ENCODE measurements at regions not wholly inside any gene's neighbourhood (a gene's known extent, or its start where the extent isn't known, plus 50 kb on each side); places are given as distances from the start of the nearest gene placed in this dataset.
"Not testable (repeated sequence)": the region's sequence is repeated elsewhere in the genome, so short reads cannot be mapped to it uniquely, and the experiment has no call there.

DNA sequence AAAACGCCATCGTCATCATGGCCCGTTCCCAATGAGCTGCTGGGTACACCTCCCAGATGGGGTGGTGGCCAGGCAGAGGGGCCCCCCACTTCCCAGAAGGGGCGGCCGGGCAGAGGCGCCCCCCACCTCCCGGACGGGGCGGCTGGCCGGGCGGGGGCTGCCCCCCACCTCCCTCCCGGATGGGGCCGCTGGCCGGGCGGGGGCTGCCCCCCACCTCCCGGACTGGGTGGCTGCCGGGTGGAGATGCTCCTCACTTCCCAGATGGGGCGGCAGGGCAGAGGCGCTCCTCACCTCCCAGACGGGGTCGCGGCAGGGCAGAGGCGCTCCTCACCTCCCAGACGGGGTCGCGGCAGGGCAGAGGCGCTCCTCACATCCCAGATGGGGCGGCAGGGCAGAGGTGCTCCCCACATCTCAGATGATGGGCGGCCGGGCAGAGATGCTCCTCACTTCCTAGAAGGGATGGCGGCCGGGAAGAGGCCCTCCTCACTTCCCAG is 215.4 kb upstream of the TBL1XR1 start:
- not testable (repeated sequence) for H3K36me3 Mint-ChIP-seq (ENCODE audit: insufficient read depth); ATAC-seq (replicated peaks); H3K4me3 Mint-ChIP-seq; H3K27ac Mint-ChIP-seq; H3K9me3 Mint-ChIP-seq; DNase-seq; H3K4me1 Mint-ChIP-seq (ENCODE audit: low read depth in 2 of 2); H3K27me3 Mint-ChIP-seq

DNA sequence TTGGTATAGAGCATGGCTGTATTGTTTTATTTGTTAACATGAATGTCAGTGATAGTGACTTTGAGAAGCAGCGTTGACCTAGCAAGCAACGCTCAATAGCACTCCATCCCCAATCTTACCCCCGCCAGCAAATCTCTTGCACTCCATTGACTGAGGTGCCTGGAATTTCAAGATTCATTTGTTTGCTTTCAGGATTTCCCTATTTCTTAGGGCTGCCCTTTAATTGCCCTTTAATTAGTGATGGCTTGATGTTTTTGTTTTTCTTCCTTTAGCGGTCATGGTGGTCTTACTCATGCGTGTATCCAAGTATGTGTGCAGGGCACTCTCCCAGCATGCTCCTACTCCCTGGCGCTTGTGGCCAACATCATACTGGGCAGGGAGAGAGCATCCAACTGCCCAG is 216.8 kb upstream of the TBL1XR1 start:
- ATAC-seq (replicated peaks) (no peak), DNase-seq (no peak)
- H3K9me3 Mint-ChIP-seq = no peaks in the 10 kb centered on the region
- no peak overlapping the region for H3K4me3 Mint-ChIP-seq
- no peak overlapping the region for H3K27ac Mint-ChIP-seq
- H3K36me3 Mint-ChIP-seq (ENCODE audit: insufficient read depth) = peaks cover 3% of the 10 kb centered on the region
- no peaks in the 10 kb centered on the region for H3K27me3 Mint-ChIP-seq
- H3K4me1 Mint-ChIP-seq (ENCODE audit: low read depth in 2 of 2) = peaks cover 6% of the 10 kb centered on the region in 2 donors

DNA sequence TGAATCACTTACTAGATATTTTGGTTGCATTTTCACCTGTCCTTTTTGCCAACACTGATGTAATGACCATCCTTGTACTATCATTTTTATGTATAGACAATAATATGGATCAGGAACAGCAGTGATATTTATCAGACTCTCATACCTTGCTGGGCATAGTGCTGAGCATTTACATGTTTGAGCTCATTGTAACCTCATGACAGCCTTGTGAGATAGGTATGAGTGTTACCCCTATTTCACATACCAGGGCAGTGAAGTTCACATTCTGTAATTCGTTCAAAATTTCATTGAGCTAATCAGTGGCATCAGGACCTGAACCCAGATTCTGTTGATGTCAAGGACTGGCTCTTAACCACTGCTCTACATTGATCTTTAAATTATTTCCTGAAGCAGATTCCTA is 221.5 kb upstream of the TBL1XR1 start:
- Mint-ChIP-seq H3K27ac (no peak overlapping the region), H3K4me3 (no peak overlapping the region), H3K27me3 (no peaks in the 10 kb centered on the region), H3K9me3 (no peaks in the 10 kb centered on the region), H3K36me3 (ENCODE audit: insufficient read depth) (no peaks in the 10 kb centered on the region), H3K4me1 (ENCODE audit: low read depth in 2 of 2) (peaks cover 6 to 9% of the 10 kb centered on the region in 2 donors)
- DNase-seq = no peak
- ATAC-seq (replicated peaks) = no peak

DNA sequence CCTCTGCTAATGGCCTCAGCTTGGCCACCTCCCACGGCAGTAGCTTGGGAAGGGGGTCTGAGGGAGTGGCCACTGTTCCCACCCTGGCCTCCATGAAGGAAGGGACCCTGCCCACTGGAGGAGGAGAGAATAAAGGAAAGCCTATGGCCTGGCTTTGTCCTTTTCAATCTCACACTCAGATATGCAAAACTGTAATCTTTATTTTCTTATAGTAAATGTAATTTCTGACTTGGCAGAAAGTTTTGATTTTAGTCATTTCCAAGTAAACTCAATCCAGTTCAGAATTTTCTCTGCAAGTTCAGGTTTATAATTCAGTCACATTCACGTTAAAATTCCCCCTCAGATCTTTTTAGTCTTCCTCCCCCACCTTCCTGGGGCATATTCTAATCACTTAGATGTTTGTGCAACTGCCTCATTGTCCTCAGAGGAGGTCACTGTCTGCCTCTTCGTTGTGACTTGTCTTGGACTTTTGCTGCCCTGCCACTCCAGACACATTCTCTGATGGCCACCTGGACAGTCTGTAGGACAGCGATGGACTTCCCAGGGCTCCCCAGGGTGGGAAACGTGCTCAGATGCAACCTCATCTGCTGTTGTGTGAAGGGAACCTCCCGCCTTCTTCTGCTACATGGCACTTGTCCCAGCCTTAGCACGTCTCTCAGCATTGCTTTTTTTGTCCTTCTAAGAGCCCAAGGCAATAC is 222.8 kb upstream of the TBL1XR1 start:
- Mint-ChIP-seq H3K27me3 (no peaks in the 10 kb centered on the region), H3K36me3 (ENCODE audit: insufficient read depth) (no peaks in the 10 kb centered on the region), H3K27ac (no peak overlapping the region), H3K4me1 (ENCODE audit: low read depth in 2 of 2) (peaks cover 6 to 9% of the 10 kb centered on the region in 2 donors), H3K4me3 (no peak overlapping the region), H3K9me3 (no peaks in the 10 kb centered on the region)
- ATAC-seq (replicated peaks) = no peak
- no peak for DNase-seq

DNA sequence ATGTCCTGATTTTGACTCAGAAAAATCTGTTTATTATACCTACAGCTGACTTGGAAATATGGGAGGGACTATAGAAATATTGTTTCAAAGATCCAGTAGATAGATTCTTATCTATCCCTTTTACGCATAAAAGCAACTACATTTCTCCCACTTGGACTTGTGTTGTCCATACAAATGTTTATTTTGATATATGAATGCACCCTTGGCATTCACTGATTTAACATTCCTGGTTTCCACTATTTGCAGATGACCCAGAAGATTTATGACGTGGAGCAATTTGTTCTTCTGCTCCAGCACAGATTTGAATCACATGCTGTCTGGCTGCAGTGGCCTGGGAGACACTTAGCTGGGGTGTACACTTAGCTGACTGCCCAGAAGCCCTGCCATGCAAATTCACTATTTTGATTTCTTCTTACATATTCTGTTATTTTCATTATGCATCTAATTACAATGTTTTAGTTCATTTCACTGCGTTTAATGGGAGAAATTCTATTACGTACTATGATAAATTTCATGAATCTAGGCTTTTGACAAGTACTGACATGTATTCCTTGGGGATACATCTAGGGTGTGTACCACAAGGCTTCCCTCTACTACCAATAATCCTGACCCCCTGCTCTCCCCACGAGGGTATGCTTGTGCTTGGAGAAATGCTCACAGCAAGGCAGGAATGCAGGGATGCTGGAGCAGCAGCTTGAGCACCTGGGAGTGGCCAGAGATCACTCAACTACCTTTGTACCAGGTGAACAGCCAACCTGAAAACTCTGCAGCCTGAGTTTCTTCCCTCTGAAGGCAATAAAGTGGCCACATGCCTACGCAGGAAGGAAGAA is 223.6 kb upstream of the TBL1XR1 start:
- Mint-ChIP-seq H3K36me3 (ENCODE audit: insufficient read depth) (no peaks in the 10 kb centered on the region), H3K4me3 (no peak overlapping the region), H3K9me3 (no peaks in the 10 kb centered on the region), H3K27me3 (no peaks in the 10 kb centered on the region), H3K27ac (no peak overlapping the region), H3K4me1 (ENCODE audit: low read depth in 2 of 2) (peaks cover 5 to 9% of the 10 kb centered on the region in 2 donors)
- DNase-seq (no peak), ATAC-seq (replicated peaks) (no peak)

DNA sequence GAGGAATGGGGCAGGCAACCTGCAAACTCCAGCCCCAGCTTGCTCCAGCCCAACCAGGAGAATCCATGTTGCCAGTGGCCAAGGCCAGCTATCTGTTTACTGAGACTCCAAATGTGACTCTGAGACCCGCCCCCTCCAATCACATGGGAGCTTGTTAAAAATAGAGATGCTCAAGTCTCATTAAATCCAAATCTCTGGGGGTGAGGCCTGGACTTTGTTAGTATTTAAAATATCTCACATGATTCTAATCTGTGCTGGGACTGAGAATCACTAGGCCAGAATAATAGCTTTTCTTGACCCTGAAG is 224.2 kb upstream of the TBL1XR1 start:
- Mint-ChIP-seq H3K4me1 (ENCODE audit: low read depth in 2 of 2) (peaks cover 6 to 11% of the 10 kb centered on the region in 2 donors), H3K27me3 (no peaks in the 10 kb centered on the region), H3K36me3 (ENCODE audit: insufficient read depth) (no peaks in the 10 kb centered on the region), H3K9me3 (no peaks in the 10 kb centered on the region), H3K27ac (peak overlapping the region in 1 of 2 donors; percentile 3), H3K4me3 (no peak overlapping the region)
- ATAC-seq (replicated peaks) = no peak
- no peak for DNase-seq

DNA sequence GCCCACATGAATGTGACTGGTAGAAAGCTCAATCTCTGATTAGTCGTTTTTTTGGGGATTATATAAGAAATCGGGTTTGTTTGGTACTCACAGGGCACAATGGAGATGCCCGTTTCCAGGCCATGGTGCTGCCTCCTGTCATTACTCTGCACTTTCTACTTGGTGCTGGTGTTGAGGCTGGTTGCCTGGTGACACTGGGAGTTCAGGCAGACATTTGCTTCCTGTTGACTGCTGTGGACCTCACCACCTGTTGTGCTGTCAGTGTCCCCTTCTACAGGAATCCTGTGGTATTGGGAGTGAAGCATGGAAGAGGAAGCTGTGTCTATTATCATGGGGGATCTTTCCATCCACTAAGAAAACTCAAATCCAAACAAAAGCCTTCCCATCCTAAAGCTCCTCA is 227.2 kb upstream of the TBL1XR1 start:
- H3K9me3 Mint-ChIP-seq = no peaks in the 10 kb centered on the region
- H3K4me1 Mint-ChIP-seq (ENCODE audit: low read depth in 2 of 2) = peaks cover 21 to 27% of the 10 kb centered on the region in 2 donors
- DNase-seq (no peak), ATAC-seq (replicated peaks) (no peak)
- H3K36me3 Mint-ChIP-seq (ENCODE audit: insufficient read depth) = peaks cover 4% of the 10 kb centered on the region
- no peak overlapping the region for H3K27ac Mint-ChIP-seq
- no peak overlapping the region for H3K4me3 Mint-ChIP-seq
- no peaks in the 10 kb centered on the region for H3K27me3 Mint-ChIP-seq

DNA sequence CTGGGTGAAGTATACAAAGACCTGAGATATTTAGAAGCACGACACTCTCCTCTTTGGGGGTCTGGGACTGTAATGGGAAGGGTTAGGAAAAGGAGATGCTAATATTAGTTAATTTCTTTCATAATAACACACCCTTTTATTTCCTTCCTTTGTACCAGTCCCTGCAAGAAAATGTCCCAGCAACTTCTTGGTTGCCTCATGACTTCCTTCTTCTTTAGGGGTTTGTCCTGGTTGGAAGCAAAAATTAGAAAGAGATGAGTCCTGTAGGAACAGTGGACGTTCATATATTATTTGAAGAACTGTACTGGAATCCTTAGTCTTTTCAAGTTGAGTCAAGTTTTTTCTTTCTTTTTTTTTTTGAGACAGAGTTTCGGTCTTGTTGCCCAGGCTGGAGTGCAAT is 227.8 kb upstream of the TBL1XR1 start:
- DNase-seq = no peak
- Mint-ChIP-seq H3K4me1 (ENCODE audit: low read depth in 2 of 2) (peaks cover 21 to 27% of the 10 kb centered on the region in 2 donors), H3K27me3 (no peaks in the 10 kb centered on the region), H3K4me3 (no peak overlapping the region), H3K36me3 (ENCODE audit: insufficient read depth) (peaks cover 4% of the 10 kb centered on the region), H3K27ac (no peak overlapping the region), H3K9me3 (no peaks in the 10 kb centered on the region)
- no peak for ATAC-seq (replicated peaks)

DNA sequence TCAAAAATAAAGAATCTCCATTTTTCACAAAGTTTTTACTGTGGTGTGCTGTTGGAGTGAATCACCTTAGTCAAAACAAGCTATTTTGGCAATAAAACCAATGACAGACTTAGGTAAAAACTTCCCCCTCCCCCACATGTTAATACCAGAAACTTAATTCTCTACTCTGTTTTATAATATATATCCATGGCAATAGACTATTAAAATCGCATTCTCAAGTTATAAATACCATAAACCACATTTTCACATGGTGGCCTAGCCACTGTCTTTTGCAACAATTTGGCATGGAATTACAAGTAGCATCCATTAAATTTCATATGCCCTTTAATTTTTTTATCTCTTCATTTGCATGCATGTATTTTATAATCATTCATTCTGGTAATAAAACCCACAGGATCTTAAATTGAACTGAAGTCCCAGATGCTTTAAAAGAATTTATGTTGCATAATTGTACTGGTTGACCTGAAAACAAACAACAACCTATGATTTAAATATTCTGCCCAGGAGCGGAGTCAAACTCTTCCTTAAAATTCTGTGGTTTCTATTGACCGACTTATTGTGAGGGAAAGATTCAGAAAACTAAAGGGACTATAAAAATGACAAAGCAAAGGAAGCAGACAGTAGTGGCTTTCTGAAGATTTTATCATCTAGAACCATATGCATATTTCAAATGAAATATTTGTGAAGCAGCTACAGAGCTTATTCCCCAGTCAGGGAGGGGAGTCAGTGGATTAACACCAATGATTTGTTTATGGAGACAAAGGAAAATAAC is 229.0 kb upstream of the TBL1XR1 start:
- H3K4me3 Mint-ChIP-seq = peak overlapping the region; percentile 65 to 70
- ATAC-seq (replicated peaks) (no peak), DNase-seq (no peak)
- peak overlapping the region; percentile 91 to 96 for H3K27ac Mint-ChIP-seq
- H3K9me3 Mint-ChIP-seq = no peaks in the 10 kb centered on the region
- no peaks in the 10 kb centered on the region for H3K27me3 Mint-ChIP-seq
- H3K4me1 Mint-ChIP-seq (ENCODE audit: low read depth in 2 of 2) = peaks cover 21 to 23% of the 10 kb centered on the region in 2 donors
- H3K36me3 Mint-ChIP-seq (ENCODE audit: insufficient read depth) = peaks cover 4% of the 10 kb centered on the region

DNA sequence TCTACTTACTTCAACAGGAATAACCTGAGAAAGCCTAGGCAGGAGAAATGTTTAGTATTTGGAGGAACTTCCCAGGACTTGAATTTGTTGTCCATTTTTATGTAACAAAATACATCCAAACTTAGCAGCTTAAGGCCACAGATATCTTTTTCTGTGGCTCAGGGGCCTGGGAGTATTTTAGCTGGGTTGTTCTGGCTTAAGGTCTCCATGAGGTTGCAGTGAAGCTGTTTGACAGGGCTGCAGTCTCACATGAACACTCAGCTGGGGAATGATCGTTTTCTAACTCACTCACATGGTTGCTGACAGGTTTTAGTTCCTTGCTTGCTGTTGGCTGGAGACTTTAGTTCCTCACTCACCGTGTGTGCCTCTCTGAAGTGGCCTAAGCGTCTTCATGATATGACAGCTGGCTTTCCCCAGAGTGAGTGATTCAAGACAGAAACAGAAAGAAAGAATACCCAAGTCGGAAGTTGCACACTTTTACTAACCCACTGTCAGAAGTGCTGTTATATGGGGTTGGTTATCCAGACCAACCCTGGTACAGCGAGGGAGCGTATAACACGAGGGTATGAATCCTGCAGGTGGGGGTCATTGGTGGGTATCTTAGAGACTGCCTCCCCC is 229.7 kb upstream of the TBL1XR1 start:
- ATAC-seq (replicated peaks) (peak; percentile 88), DNase-seq (peak; percentile 24 to 30 (median 26))
- Mint-ChIP-seq H3K36me3 (ENCODE audit: insufficient read depth) (peaks cover 4% of the 10 kb centered on the region), H3K27ac (peak overlapping the region; percentile 91 to 96), H3K27me3 (no peaks in the 10 kb centered on the region), H3K9me3 (no peaks in the 10 kb centered on the region), H3K4me1 (ENCODE audit: low read depth in 2 of 2) (peaks cover 18 to 20% of the 10 kb centered on the region in 2 donors), H3K4me3 (peak overlapping the region; percentile 65 to 70)

DNA sequence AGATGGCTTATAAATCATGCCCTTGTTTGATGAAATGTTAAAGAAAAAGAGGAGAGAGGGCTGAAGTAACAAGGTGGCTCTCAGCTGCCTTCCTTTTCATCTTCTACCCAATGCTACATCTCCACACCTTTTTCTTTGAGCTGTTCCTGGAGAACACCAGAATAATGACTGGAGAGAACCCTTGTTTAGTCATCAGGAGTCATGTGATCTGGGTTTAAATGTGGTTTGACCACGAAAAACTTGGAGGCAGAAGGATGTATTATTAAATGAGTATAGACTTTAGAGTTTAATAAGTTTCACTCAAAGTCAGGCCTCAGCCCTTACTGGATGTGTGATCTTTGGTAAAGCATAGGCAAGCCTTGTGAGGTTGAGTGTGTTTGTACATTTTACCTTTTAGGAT is 230.3 kb upstream of the TBL1XR1 start:
- Mint-ChIP-seq H3K27ac (peak overlapping the region; percentile 91 to 96), H3K4me3 (peak overlapping the region; percentile 65 to 70), H3K9me3 (no peaks in the 10 kb centered on the region), H3K36me3 (ENCODE audit: insufficient read depth) (peaks cover 4% of the 10 kb centered on the region), H3K4me1 (ENCODE audit: low read depth in 2 of 2) (peaks cover 16 to 18% of the 10 kb centered on the region in 2 donors), H3K27me3 (no peaks in the 10 kb centered on the region)
- DNase-seq (no peak), ATAC-seq (replicated peaks) (peak; percentile 34)

DNA sequence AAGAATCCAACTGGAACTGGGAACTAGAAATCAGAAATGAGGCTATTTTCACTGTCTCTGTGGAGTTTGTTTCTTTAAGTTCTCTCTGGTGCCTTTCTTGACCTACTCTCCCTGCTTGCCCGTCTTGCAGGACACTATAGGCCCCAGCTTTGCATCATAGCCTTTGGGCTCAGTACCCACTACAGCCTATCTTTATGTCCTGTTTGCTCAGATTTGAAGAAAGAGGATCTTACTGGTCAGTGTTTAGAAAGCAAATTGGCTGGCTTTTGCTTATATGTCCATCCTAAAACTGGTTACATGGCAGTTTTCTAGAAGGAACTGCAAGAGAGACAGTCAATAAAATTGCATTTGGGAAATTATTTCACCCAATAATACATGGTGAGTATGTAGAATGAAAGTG is 231.8 kb upstream of the TBL1XR1 start:
- Mint-ChIP-seq H3K36me3 (ENCODE audit: insufficient read depth) (peaks cover 7% of the 10 kb centered on the region), H3K27me3 (no peaks in the 10 kb centered on the region), H3K9me3 (no peaks in the 10 kb centered on the region), H3K4me1 (ENCODE audit: low read depth in 2 of 2) (peaks cover 16 to 18% of the 10 kb centered on the region in 2 donors), H3K4me3 (no peak overlapping the region), H3K27ac (peak overlapping the region in 1 of 2 donors; percentile 71)
- ATAC-seq (replicated peaks) (no peak), DNase-seq (no peak)

DNA sequence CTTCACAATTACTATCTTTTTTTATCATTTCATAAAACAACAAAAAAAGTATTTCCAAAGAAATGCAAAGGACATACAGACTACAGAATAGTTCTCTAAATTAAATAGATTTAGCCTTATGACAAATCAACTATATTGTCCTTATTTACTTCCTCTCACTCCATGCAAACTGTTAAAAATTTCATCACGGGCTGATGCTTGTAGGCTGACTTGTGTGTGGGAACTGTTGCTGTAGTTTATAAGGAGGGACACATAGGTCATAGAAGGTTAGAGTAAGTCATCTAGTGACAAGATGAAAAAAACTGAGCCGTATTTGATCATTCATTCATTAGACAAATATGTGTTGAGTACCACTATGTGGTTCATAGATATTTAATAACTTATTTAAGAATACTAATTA is 232.5 kb upstream of the TBL1XR1 start:
- ATAC-seq (replicated peaks) (no peak), DNase-seq (no peak)
- Mint-ChIP-seq H3K4me1 (ENCODE audit: low read depth in 2 of 2) (peaks cover 16 to 18% of the 10 kb centered on the region in 2 donors), H3K4me3 (no peak overlapping the region), H3K27me3 (no peaks in the 10 kb centered on the region), H3K36me3 (ENCODE audit: insufficient read depth) (peaks cover 7% of the 10 kb centered on the region), H3K9me3 (no peaks in the 10 kb centered on the region), H3K27ac (no peak overlapping the region)

Measured in effector memory CD8-positive, alpha-beta T cell (primary cell).